Hepatocyte (in vitro differentiated cells): ENCODE measurements at regions not wholly inside any gene's neighbourhood (a gene's known extent, or its start where the extent isn't known, plus 50 kb on each side); places are given as distances from the start of the nearest gene placed in this dataset.

Experiments used
- DNase-seq: peaks from one replicate; pipeline ENCODE4 v3.0.0-alpha.2; 2016; ENCODE audit warnings: low spot score
- H2AFZ ChIP-seq: fragments of 200-600 bp; sonication (generic); 2 replicates; pipeline ENCODE4 v1.6.0; 2016; ENCODE audit warnings: antibody characterized with exemption, mild to moderate bottlenecking
- H3K27ac ChIP-seq: fragments of 200-600 bp; sonication (generic); 2 replicates; pipeline ENCODE4 v1.5.1; 2016; ENCODE audit warnings: mild to moderate bottlenecking
- H3K27me3 ChIP-seq: fragments of 200-600 bp; sonication (generic); 2 replicates; pipeline ENCODE4 v1.6.1; 2016
- H3K36me3 ChIP-seq: fragments of 200-600 bp; sonication (generic); replicated peaks from 2 replicates; pipeline ENCODE4 v1.5.1; 2016; ENCODE audit warnings: low read depth; ENCODE audit not compliant: insufficient read depth
- H3K4me1 ChIP-seq: fragments of 200-600 bp; sonication (generic); 2 replicates; pipeline ENCODE4 v1.5.1; 2016; ENCODE audit warnings: mild to moderate bottlenecking, moderate library complexity; ENCODE audit not compliant: insufficient read depth
- H3K4me2 ChIP-seq: fragments of 200-600 bp; sonication (generic); 2 replicates; pipeline ENCODE4 v1.6.0; 2016
- H3K4me3 ChIP-seq: fragments of 200-600 bp; sonication (generic); 2 replicates; pipeline ENCODE4 v1.5.1; 2016; ENCODE audit warnings: mild to moderate bottlenecking
- H3K79me2 ChIP-seq: fragments of 200-600 bp; sonication (generic); 2 replicates; pipeline ENCODE4 v1.6.0; 2017; ENCODE audit warnings: mild to moderate bottlenecking
- H3K9me2 ChIP-seq: fragments of 200-600 bp; sonication (generic); replicated peaks from 2 replicates; pipeline ENCODE4 v1.6.0; 2017; ENCODE audit warnings: mild to moderate bottlenecking; ENCODE audit not compliant: insufficient read depth
- H3K9me3 ChIP-seq: fragments of 200-600 bp; sonication (generic); 2 replicates; pipeline ENCODE4 v1.5.1; 2016; ENCODE audit warnings: low read depth, mild to moderate bottlenecking
- H4K20me1 ChIP-seq: fragments of 200-600 bp; sonication (generic); 2 replicates; pipeline ENCODE4 v1.6.0; 2016; ENCODE audit warnings: mild to moderate bottlenecking; ENCODE audit not compliant: insufficient read depth, poor library complexity, severe bottlenecking
- CTCF ChIP-seq: fragments of 200-600 bp; sonication (generic); IDR thresholded peaks from 2 replicates; pipeline ENCODE4 v1.5.1; 2016; ENCODE audit warnings: antibody characterized with exemption, mild to moderate bottlenecking; ENCODE audit not compliant: poor library complexity
- EZH2 ChIP-seq: fragments of 200-600 bp; sonication (generic); IDR thresholded peaks from 2 replicates; pipeline ENCODE4 v1.6.1; 2016; ENCODE audit warnings: antibody characterized with exemption, mild to moderate bottlenecking, borderline replicate concordance
- EZH2phosphoT487 ChIP-seq: fragments of 200-600 bp; sonication (generic); IDR thresholded peaks from one replicate; pipeline ENCODE4 v1.6.1; 2018; ENCODE audit warnings: antibody characterized with exemption, mild to moderate bottlenecking, low read depth, moderate library complexity; ENCODE audit not compliant: unreplicated experiment, severe bottlenecking
- WGBS: methylation state at CpG from one replicate; pipeline ENCODE4 v1.1.6; 2016; ENCODE audit warnings: low lambda C conversion rate; ENCODE audit errors: missing lambda C conversion rate; 5-methylcytosine and 5-hydroxymethylcytosine counted together

- peaks cover 8% of the 10 kb centered on the region for H3K27me3 ChIP-seq
- no peak overlapping the region for H3K4me3 ChIP-seq
- TF ChIP-seq EZH2phosphoT487 (no peak), CTCF (no peak), EZH2 (no peak)
- no peaks in the 10 kb centered on the region for H3K79me2 ChIP-seq
- H4K20me1 ChIP-seq: no peaks in the 10 kb centered on the region
- no peaks in the 10 kb centered on the region for H3K9me2 ChIP-seq
- no peak overlapping the region for H3K27ac ChIP-seq
- no peaks in the 10 kb centered on the region for H3K9me3 ChIP-seq
- DNase-seq: no peak
- 86% methylated on average over 2 of the region's 2 CpGs for WGBS
- H3K4me1 ChIP-seq: no peaks in the 10 kb centered on the region
- H2AFZ ChIP-seq: no peak overlapping the region
- no peaks in the 10 kb centered on the region for H3K36me3 ChIP-seq
- H3K4me2 ChIP-seq: no peak overlapping the region
These were observed 153.1 kb upstream of the RPH3A start for GRCh38 chr12:112638420-112638819.

GRCh38 chr12:112645586-112645985 is 146.0 kb upstream of the RPH3A start:
- Histone ChIP-seq H2AFZ (no peak overlapping the region), H3K9me2 (no peaks in the 10 kb centered on the region), H3K27me3 (peaks cover 13% of the 10 kb centered on the region), H3K9me3 (no peaks in the 10 kb centered on the region), H3K4me1 (no peaks in the 10 kb centered on the region), H3K36me3 (no peaks in the 10 kb centered on the region), H3K4me2 (no peak overlapping the region), H3K79me2 (no peaks in the 10 kb centered on the region), H3K4me3 (no peak overlapping the region), H3K27ac (no peak overlapping the region), H4K20me1 (no peaks in the 10 kb centered on the region)
- 66% methylated on average over 7 of the region's 7 CpGs for WGBS
- DNase-seq: no peak
- TF ChIP-seq EZH2phosphoT487: no peak
- TF ChIP-seq EZH2: no peak
- TF ChIP-seq CTCF: no peak

GRCh38 chr12:112656141-112656540 is 135.4 kb upstream of the RPH3A start:
- no peaks in the 10 kb centered on the region for H3K9me3 ChIP-seq
- H3K27me3 ChIP-seq: peaks cover 5% of the 10 kb centered on the region
- WGBS: 69% methylated on average over 3 of the region's 3 CpGs
- no peaks in the 10 kb centered on the region for H3K36me3 ChIP-seq
- no peaks in the 10 kb centered on the region for H4K20me1 ChIP-seq
- TF ChIP-seq EZH2: no peak
- no peak for TF ChIP-seq EZH2phosphoT487
- TF ChIP-seq CTCF: no peak
- no peak overlapping the region for H3K27ac ChIP-seq
- no peak overlapping the region for H2AFZ ChIP-seq
- H3K4me1 ChIP-seq: no peaks in the 10 kb centered on the region
- no peaks in the 10 kb centered on the region for H3K79me2 ChIP-seq
- no peaks in the 10 kb centered on the region for H3K9me2 ChIP-seq
- no peak overlapping the region for H3K4me3 ChIP-seq
- no peak for DNase-seq
- no peak overlapping the region for H3K4me2 ChIP-seq

- DNase-seq: peak; percentile 40
- WGBS: 31% methylated on average over 8 of the region's 8 CpGs
- no peaks in the 10 kb centered on the region for H3K4me1 ChIP-seq
These were observed 127.0 kb upstream of the RPH3A start for GRCh38 chr12:112664569-112664968.

More at GRCh38 chr12:112664569-112664968, 127.0 kb upstream of the RPH3A start:
- no peaks in the 10 kb centered on the region for H3K9me3 ChIP-seq
- no peaks in the 10 kb centered on the region for H4K20me1 ChIP-seq
- no peaks in the 10 kb centered on the region for H3K9me2 ChIP-seq
- H3K27me3 ChIP-seq: peaks cover 18% of the 10 kb centered on the region
- H3K27ac ChIP-seq: no peak overlapping the region
- H2AFZ ChIP-seq: no peak overlapping the region
- H3K36me3 ChIP-seq: no peaks in the 10 kb centered on the region
- H3K4me3 ChIP-seq: no peak overlapping the region
- H3K79me2 ChIP-seq: no peaks in the 10 kb centered on the region
- no peak for TF ChIP-seq EZH2phosphoT487
- no peak for TF ChIP-seq CTCF
- TF ChIP-seq EZH2: no peak
- no peak overlapping the region for H3K4me2 ChIP-seq
